CD14-positive monocyte (primary cell): ENCODE measurements at regions not wholly inside any gene's neighbourhood (a gene's known extent, or its start where the extent isn't known, plus 50 kb on each side); places are given as distances from the start of the nearest gene placed in this dataset.
A peak's percentile ranks its signal among the peaks of the same experiment; 100 is the strongest.

Experiments
- DNase-seq, 3 donors: peaks; one replicate each; pipeline ENCODE4 v3.0.0-alpha.2; 2011 to 2022
- H2AFZ ChIP-seq: 2 replicates; pipeline ENCODE4 v1.6.0; 2012; ENCODE audit warnings: mild to moderate bottlenecking, low read depth, low read length, inconsistent platforms; ENCODE audit not compliant: insufficient read depth, poor library complexity, severe bottlenecking
- H3K27ac ChIP-seq, 2 donors: 1 replicate in 1 of 2; 2 replicates in 1 of 2; pipeline ENCODE4 v1.5.1; 2012 to 2013; ENCODE audit warnings: low read length in 2 of 2, control low read depth in 1 of 2, inconsistent platforms in 1 of 2, low read depth in 1 of 2, mild to moderate bottlenecking in 1 of 2
- H3K27me3 ChIP-seq, 2 donors: one replicate each; pipeline versions ENCODE4 v1.6.0 to v1.6.1; 2011 to 2013; ENCODE audit warnings: low read length in 2 of 2; ENCODE audit not compliant: control insufficient read depth in 2 of 2, insufficient read depth in 2 of 2
- H3K36me3 ChIP-seq, 2 donors: replicated peaks in 1 of 2; 1 replicate in 1 of 2; 2 replicates in 1 of 2; pipeline versions ENCODE4 v1.5.1 to v1.6.1; 2012 to 2013; ENCODE audit warnings: low read length in 2 of 2, control low read depth in 1 of 2, inconsistent platforms in 1 of 2, mild to moderate bottlenecking in 1 of 2; ENCODE audit not compliant: insufficient read depth in 2 of 2, control insufficient read depth in 1 of 2
- H3K4me1 ChIP-seq, 2 donors: 1 replicate in 1 of 2; 2 replicates in 1 of 2; pipeline versions ENCODE4 v1.5.1 to v1.6.1; 2012 to 2013; ENCODE audit warnings: low read length in 2 of 2, control low read depth in 1 of 2, inconsistent platforms in 1 of 2, mild to moderate bottlenecking in 1 of 2, moderate library complexity in 1 of 2; ENCODE audit not compliant: insufficient read depth in 2 of 2, control insufficient read depth in 1 of 2
- H3K4me2 ChIP-seq: replicated peaks from 2 replicates; pipeline ENCODE3; 2012; ENCODE audit warnings: low read length, moderate library complexity, mild to moderate bottlenecking; ENCODE audit not compliant: poor library complexity, severe bottlenecking; ENCODE audit errors: extremely low read depth
- H3K4me3 ChIP-seq, 3 experiments: fragments of 200-600 bp in 1 of 3; sonication (generic) in 1 of 3; replicated peaks in 1 of 3; 1 replicate in 2 of 3; 2 replicates in 1 of 3; pipeline ENCODE4 v1.5.1; 2011 to 2013; ENCODE audit warnings: low read length in 3 of 3, mild to moderate bottlenecking in 3 of 3, control low read depth in 2 of 3, low read depth in 2 of 3, inconsistent platforms in 1 of 3, moderate library complexity in 1 of 3
- H3K79me2 ChIP-seq: 2 replicates; pipeline ENCODE4 v1.6.0; 2012; ENCODE audit warnings: mild to moderate bottlenecking, control low read depth, inconsistent platforms, low read length, moderate library complexity; ENCODE audit not compliant: insufficient read depth
- H3K9ac ChIP-seq: 2 replicates; pipeline ENCODE4 v1.6.0; 2017; ENCODE audit warnings: low read length, mild to moderate bottlenecking; ENCODE audit not compliant: insufficient read depth, poor library complexity, severe bottlenecking
- H3K9me3 ChIP-seq, 2 donors: replicated peaks in 1 of 2; 1 replicate in 1 of 2; 2 replicates in 1 of 2; pipeline versions ENCODE4 v1.5.1 to v1.6.1; 2012 to 2013; ENCODE audit warnings: low read length in 2 of 2, control low read depth in 1 of 2; ENCODE audit not compliant: control insufficient read depth in 1 of 2, insufficient read depth in 1 of 2
- H4K20me1 ChIP-seq: 2 replicates; pipeline ENCODE4 v1.6.0; 2012; ENCODE audit warnings: mild to moderate bottlenecking, low read length, control low read depth, moderate library complexity; ENCODE audit not compliant: insufficient read depth
- H3K27ac Mint-ChIP-seq, 7 donors: one replicate each; pipeline ENCODE4 v1.8.0; 2020; ENCODE audit warnings: mild to moderate bottlenecking in 7 of 7, mixed read lengths in 7 of 7, moderate library complexity in 6 of 7, inconsistent platforms in 2 of 7
- H3K27me3 Mint-ChIP-seq, 3 donors: one replicate each; pipeline ENCODE4 v1.8.0; 2021 to 2022; ENCODE audit warnings: low read depth in 3 of 3, mild to moderate bottlenecking in 3 of 3, mixed read lengths in 3 of 3, moderate library complexity in 3 of 3, inconsistent platforms in 1 of 3
- H3K36me3 Mint-ChIP-seq, 2 donors: one replicate each; pipeline ENCODE4 v1.8.0; 2020; ENCODE audit warnings: mixed read lengths in 2 of 2, inconsistent platforms in 1 of 2, mild to moderate bottlenecking in 1 of 2
- H3K4me1 Mint-ChIP-seq: one replicate; pipeline ENCODE4 v1.8.0; 2020; ENCODE audit warnings: mild to moderate bottlenecking, mixed read lengths
- H3K4me3 Mint-ChIP-seq, 2 donors: one replicate each; pipeline ENCODE4 v1.8.0; 2020; ENCODE audit warnings: mild to moderate bottlenecking in 2 of 2, mixed read lengths in 2 of 2, moderate library complexity in 1 of 2
- H3K9me3 Mint-ChIP-seq, 7 donors: one replicate each; pipeline ENCODE4 v1.8.0; 2020 to 2022; ENCODE audit warnings: mixed read lengths in 7 of 7, mild to moderate bottlenecking in 6 of 7, moderate library complexity in 6 of 7, inconsistent platforms in 2 of 7
- WGBS: methylation state at CpG from one replicate; pipeline ENCODE4 v1.1.5; 2013; ENCODE audit warnings: missing lambda C conversion rate; ENCODE audit not compliant: insufficient coverage; 5-methylcytosine and 5-hydroxymethylcytosine counted together
- intact Hi-C, 2 donors: fragments of 100-400 bp; cut with micrococcal nuclease; formaldehyde crosslinking; loops; one replicate each; pipeline versions ENCODE4 v1.15.0 to v1.15.1; 2023
- TF ChIP-seq, protein P1 (sequence below): fragments of 200-600 bp; IDR thresholded peaks from one replicate; pipeline ENCODE4 v1.8.0; 2022; ENCODE audit warnings: antibody characterized with exemption, mild to moderate bottlenecking

DNA sequence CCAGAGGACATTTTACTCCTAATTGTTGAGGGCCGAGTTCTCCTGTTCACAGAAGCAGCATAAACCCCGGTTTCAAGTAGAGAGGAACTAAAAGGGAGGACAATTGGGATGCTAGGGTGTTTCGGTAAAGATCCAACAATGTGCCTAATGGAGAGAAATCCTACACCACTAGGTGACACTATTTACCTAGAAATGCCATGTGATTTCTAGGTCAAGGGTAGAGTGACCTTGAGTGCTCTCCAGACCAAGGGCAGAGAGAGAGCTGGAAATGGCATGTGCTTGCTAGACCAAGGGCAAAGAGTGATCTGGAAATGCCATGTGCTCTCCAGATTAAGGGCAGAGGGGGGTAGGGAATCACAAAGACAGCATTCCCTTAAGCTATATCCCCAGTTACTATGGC, 472.0 kb downstream of the DCDC2C start:
- WGBS: no CpG with 5 or more reads among the region's 3 CpGs
- H3K9me3 ChIP-seq: peaks cover 31 to 50% of the 10 kb centered on the region in 2 donors
- H3K9me3 Mint-ChIP-seq: peaks cover 5 to 45% (median 25%) of the 10 kb centered on the region in 7 donors

DNA sequence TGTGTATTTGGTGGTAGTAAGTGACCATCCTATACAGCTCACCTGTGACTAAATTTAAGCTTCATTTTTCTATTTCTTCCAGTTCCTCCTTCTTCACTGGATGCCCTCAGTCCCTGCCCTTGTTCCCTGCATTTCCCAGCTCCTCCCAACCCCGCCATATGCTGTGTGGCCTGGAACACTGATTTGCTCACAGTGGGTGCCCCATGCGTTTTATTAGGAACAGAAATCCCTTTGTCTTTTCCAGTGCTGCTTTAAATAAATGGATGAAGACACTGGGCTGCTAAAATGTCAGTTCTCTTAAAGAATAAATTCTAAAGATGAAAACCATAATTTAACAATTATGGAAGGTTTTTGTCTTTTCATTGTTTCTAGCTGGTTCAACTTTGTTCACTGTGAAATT, 477.3 kb downstream of the DCDC2C start:
- no peak for DNase-seq
- Mint-ChIP-seq H3K27ac (no peak overlapping the region), H3K4me1 (no peaks in the 10 kb centered on the region), H3K9me3 (peaks cover 5 to 35% (median 22%) of the 10 kb centered on the region in 7 donors), H3K4me3 (no peak overlapping the region), H3K36me3 (no peaks in the 10 kb centered on the region), H3K27me3 (no peaks in the 10 kb centered on the region)
- intact Hi-C loops: no loop called here
- Histone ChIP-seq H3K79me2 (no peaks in the 10 kb centered on the region), H2AFZ (no peak overlapping the region), H3K4me1 (no peaks in the 10 kb centered on the region), H3K4me2 (no peak overlapping the region), H3K27me3 (no peaks in the 10 kb centered on the region), H3K9me3 (peaks cover 22 to 32% of the 10 kb centered on the region in 2 donors), H3K36me3 (no peaks in the 10 kb centered on the region), H3K9ac (no peak overlapping the region), H3K4me3 (no peak overlapping the region), H3K27ac (no peak overlapping the region), H4K20me1 (no peaks in the 10 kb centered on the region)
- no CpG with 5 or more reads among the region's 2 CpGs for WGBS
- TF ChIP-seq, protein P1, sequence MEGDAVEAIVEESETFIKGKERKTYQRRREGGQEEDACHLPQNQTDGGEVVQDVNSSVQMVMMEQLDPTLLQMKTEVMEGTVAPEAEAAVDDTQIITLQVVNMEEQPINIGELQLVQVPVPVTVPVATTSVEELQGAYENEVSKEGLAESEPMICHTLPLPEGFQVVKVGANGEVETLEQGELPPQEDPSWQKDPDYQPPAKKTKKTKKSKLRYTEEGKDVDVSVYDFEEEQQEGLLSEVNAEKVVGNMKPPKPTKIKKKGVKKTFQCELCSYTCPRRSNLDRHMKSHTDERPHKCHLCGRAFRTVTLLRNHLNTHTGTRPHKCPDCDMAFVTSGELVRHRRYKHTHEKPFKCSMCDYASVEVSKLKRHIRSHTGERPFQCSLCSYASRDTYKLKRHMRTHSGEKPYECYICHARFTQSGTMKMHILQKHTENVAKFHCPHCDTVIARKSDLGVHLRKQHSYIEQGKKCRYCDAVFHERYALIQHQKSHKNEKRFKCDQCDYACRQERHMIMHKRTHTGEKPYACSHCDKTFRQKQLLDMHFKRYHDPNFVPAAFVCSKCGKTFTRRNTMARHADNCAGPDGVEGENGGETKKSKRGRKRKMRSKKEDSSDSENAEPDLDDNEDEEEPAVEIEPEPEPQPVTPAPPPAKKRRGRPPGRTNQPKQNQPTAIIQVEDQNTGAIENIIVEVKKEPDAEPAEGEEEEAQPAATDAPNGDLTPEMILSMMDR: no peak

More for the DNA sequence above, 472.0 kb downstream of the DCDC2C start:
- no peaks in the 10 kb centered on the region for H3K36me3 ChIP-seq
- Mint-ChIP-seq H3K4me3 (no peak overlapping the region), H3K4me1 (no peaks in the 10 kb centered on the region), H3K36me3 (no peaks in the 10 kb centered on the region), H3K27ac (no peak overlapping the region), H3K27me3 (no peaks in the 10 kb centered on the region)
- no peak for DNase-seq
- H4K20me1 ChIP-seq: no peaks in the 10 kb centered on the region
- H3K4me1 ChIP-seq: no peaks in the 10 kb centered on the region
- no peak overlapping the region for H3K4me2 ChIP-seq
- H3K27me3 ChIP-seq: no peaks in the 10 kb centered on the region
- no peaks in the 10 kb centered on the region for H3K79me2 ChIP-seq
- no peak overlapping the region for H3K27ac ChIP-seq
- H2AFZ ChIP-seq: no peak overlapping the region
- intact Hi-C loops: no loop called here
- H3K9ac ChIP-seq: no peak overlapping the region
- TF ChIP-seq, protein P1: no peak
- H3K4me3 ChIP-seq: peak overlapping the region in 1 of 3 experiments; percentile 25
